H9 (cell line): ENCODE measurements at regions not wholly inside any gene's neighbourhood (a gene's known extent, or its start where the extent isn't known, plus 50 kb on each side); places are given as distances from the start of the nearest gene placed in this dataset.

Experiments used
- DNase-seq: peaks from one replicate; pipeline ENCODE4 v3.0.0-alpha.2; 2017
- H2AFZ ChIP-seq: one replicate; pipeline ENCODE4 v1.6.1; 2013; ENCODE audit warnings: mild to moderate bottlenecking, low read length, control low read depth, moderate library complexity
- H2AK5ac ChIP-seq: 2 replicates; pipeline ENCODE4 v1.6.1; 2013; ENCODE audit warnings: low read length, control low read depth, mixed read lengths; ENCODE audit not compliant: insufficient read length
- H2BK120ac ChIP-seq: one replicate; pipeline ENCODE4 v1.6.1; 2013; ENCODE audit warnings: low read depth, mild to moderate bottlenecking, low read length, control low read depth, inconsistent platforms; ENCODE audit not compliant: poor library complexity, severe bottlenecking
- H2BK12ac ChIP-seq: 2 replicates; pipeline ENCODE4 v1.6.1; 2013; ENCODE audit warnings: low read length, control low read depth, mixed read lengths, low read depth; ENCODE audit not compliant: insufficient read length
- H2BK15ac ChIP-seq: 2 replicates; pipeline ENCODE4 v1.6.1; 2013; ENCODE audit warnings: low read depth, low read length, control low read depth
- H2BK20ac ChIP-seq: one replicate; pipeline ENCODE4 v1.6.1; 2013; ENCODE audit warnings: low read depth, mild to moderate bottlenecking, low read length, control low read depth, inconsistent platforms; ENCODE audit not compliant: poor library complexity, severe bottlenecking
- H2BK5ac ChIP-seq: 2 replicates; pipeline ENCODE4 v1.6.1; 2013; ENCODE audit warnings: low read length, control low read depth, mixed read lengths; ENCODE audit not compliant: insufficient read length
- H3K14ac ChIP-seq: 2 replicates; pipeline ENCODE4 v1.6.1; 2013; ENCODE audit warnings: low read length, control low read depth; ENCODE audit not compliant: insufficient read depth
- H3K18ac ChIP-seq: 2 replicates; pipeline ENCODE4 v1.6.1; 2013; ENCODE audit warnings: low read depth, mild to moderate bottlenecking, mixed read lengths, low read length, control low read depth; ENCODE audit not compliant: insufficient read length
- H3K23ac ChIP-seq: 2 replicates; pipeline ENCODE4 v1.6.1; 2013; ENCODE audit warnings: low read length, control low read depth, mixed read lengths, low read depth; ENCODE audit not compliant: insufficient read length
- H3K23me2 ChIP-seq: 2 replicates; pipeline ENCODE4 v1.6.1; 2013; ENCODE audit warnings: low read depth, mild to moderate bottlenecking, mixed read lengths, low read length, control low read depth; ENCODE audit not compliant: insufficient read length, poor library complexity, severe bottlenecking
- H3K27ac ChIP-seq: 2 replicates; pipeline ENCODE4 v1.5.1; 2013; ENCODE audit warnings: low read length, control low read depth, mixed read lengths, low read depth; ENCODE audit not compliant: insufficient read length
- H3K27me3 ChIP-seq: 2 replicates; pipeline ENCODE4 v1.6.1; 2013; ENCODE audit warnings: low read length, control low read depth, inconsistent platforms; ENCODE audit not compliant: insufficient read depth
- H3K4ac ChIP-seq: 2 replicates; pipeline ENCODE4 v1.6.1; 2013; ENCODE audit warnings: low read depth, mild to moderate bottlenecking, control low read depth, inconsistent platforms, low read length, moderate library complexity
- H3K4me1 ChIP-seq: 2 replicates; pipeline ENCODE4 v1.6.1; 2013; ENCODE audit warnings: low read length, control low read depth, inconsistent platforms; ENCODE audit not compliant: insufficient read depth
- H3K4me2 ChIP-seq: 2 replicates; pipeline ENCODE4 v1.6.1; 2013; ENCODE audit warnings: low read length, control low read depth, mixed read lengths; ENCODE audit not compliant: insufficient read length, insufficient read depth
- H3K56ac ChIP-seq: 2 replicates; pipeline ENCODE4 v1.6.1; 2013; ENCODE audit warnings: low read depth, mild to moderate bottlenecking, mixed read lengths, low read length, control low read depth; ENCODE audit not compliant: insufficient read length
- H3K79me1 ChIP-seq: 2 replicates; pipeline ENCODE4 v1.6.1; 2013; ENCODE audit warnings: low read depth, mild to moderate bottlenecking, moderate library complexity, low read length, control low read depth, inconsistent platforms; ENCODE audit not compliant: insufficient read depth, poor library complexity, severe bottlenecking
- H3K79me2 ChIP-seq: 2 replicates; pipeline ENCODE4 v1.6.1; 2013; ENCODE audit warnings: low read length, control low read depth, inconsistent platforms; ENCODE audit not compliant: insufficient read depth
- H3K9ac ChIP-seq: 2 replicates; pipeline ENCODE4 v1.6.1; 2013; ENCODE audit warnings: low read length, control low read depth, mixed read lengths; ENCODE audit not compliant: insufficient read length; ENCODE audit errors: extremely low read depth
- H3K9me3 ChIP-seq: one replicate; pipeline ENCODE4 v1.6.1; 2013; ENCODE audit warnings: low read depth, low read length, inconsistent platforms; ENCODE audit not compliant: control insufficient read depth
- H3T11ph ChIP-seq: one replicate; pipeline ENCODE4 v1.6.1; 2013; ENCODE audit warnings: mild to moderate bottlenecking, low read length, control low read depth, inconsistent platforms
- H4K20me1 ChIP-seq: one replicate; pipeline ENCODE4 v1.6.1; 2013; ENCODE audit not compliant: control insufficient read depth, insufficient read length, insufficient read depth
- H4K5ac ChIP-seq: 2 replicates; pipeline ENCODE4 v1.6.1; 2013; ENCODE audit warnings: low read depth, mild to moderate bottlenecking, mixed read lengths, low read length, control low read depth; ENCODE audit not compliant: insufficient read length
- H4K8ac ChIP-seq: replicated peaks from 2 replicates; pipeline ENCODE4 v1.6.1; 2013; ENCODE audit warnings: low read length, control low read depth, mixed read lengths, low read depth; ENCODE audit not compliant: insufficient read length
- H4K91ac ChIP-seq: 2 replicates; pipeline ENCODE4 v1.6.1; 2013; ENCODE audit warnings: low read depth, mild to moderate bottlenecking, moderate library complexity, mixed read lengths, low read length, control low read depth; ENCODE audit not compliant: insufficient read length
- H3K27ac Mint-ChIP-seq, 3 experiments: 2 replicates in 2 of 3; 3 replicates in 1 of 3; pipeline ENCODE4 v1.8.0; 2020 to 2021; ENCODE audit warnings: mixed read lengths in 3 of 3, mild to moderate bottlenecking in 1 of 3, moderate library complexity in 1 of 3
- H3K27me3 Mint-ChIP-seq: 2 replicates; pipeline ENCODE4 v1.8.0; 2021; ENCODE audit warnings: low read depth, mild to moderate bottlenecking, moderate library complexity, mixed read lengths
- H3K36me3 Mint-ChIP-seq, 3 experiments: 2 replicates in 2 of 3; 3 replicates in 1 of 3; pipeline ENCODE4 v1.8.0; 2020 to 2021; ENCODE audit warnings: low read depth in 3 of 3, mixed read lengths in 3 of 3; ENCODE audit not compliant: insufficient read depth in 1 of 3
- H3K4me1 Mint-ChIP-seq, 2 experiments: 2 replicates each; pipeline ENCODE4 v1.8.0; 2020; ENCODE audit warnings: mixed read lengths in 2 of 2
- H3K4me3 Mint-ChIP-seq, 2 experiments: 2 replicates in 1 of 2; 3 replicates in 1 of 2; pipeline ENCODE4 v1.8.0; 2020 to 2021; ENCODE audit warnings: mild to moderate bottlenecking in 2 of 2, mixed read lengths in 2 of 2, moderate library complexity in 1 of 2
- H3K9me3 Mint-ChIP-seq, 2 experiments: 2 replicates in 1 of 2; 3 replicates in 1 of 2; pipeline ENCODE4 v1.8.0; 2020; ENCODE audit warnings: mild to moderate bottlenecking in 2 of 2, mixed read lengths in 2 of 2, moderate library complexity in 1 of 2
- CTCF ChIP-seq: fragments of 200-600 bp; sonication (generic); conservative IDR thresholded peaks from 3 replicates; pipeline ENCODE4 v1.8.0; 2021; ENCODE audit warnings: antibody characterized with exemption, mild to moderate bottlenecking
- WGBS: extraction: QIAGEN DNeasy Blood & Tissue Kit; methylation state at CpG from one replicate; pipeline ENCODE4 v1.1.7; 2013; ENCODE audit warnings: missing lambda C conversion rate, low lambda C conversion rate, mixed read lengths; ENCODE audit not compliant: insufficient read length; ENCODE audit errors: extremely low coverage; 5-methylcytosine and 5-hydroxymethylcytosine counted together

- no peak overlapping the region for H3K4me2 ChIP-seq
- no peaks in the 10 kb centered on the region for H3K79me1 ChIP-seq
- no peak overlapping the region for H3K4me3 Mint-ChIP-seq
- no peak overlapping the region for H4K5ac ChIP-seq
- H3K4ac ChIP-seq: no peak overlapping the region
- H3K23ac ChIP-seq: no peak overlapping the region
- no peak overlapping the region; the same call in 1 of the 2 replicates for H3K14ac ChIP-seq
- H2BK5ac ChIP-seq: no peak overlapping the region
- H3K4me1 Mint-ChIP-seq: peaks cover 0 to 4% of the 10 kb centered on the region in 2 experiments; a peak in 2 of 4 replicates
- no peak overlapping the region for H3T11ph ChIP-seq
- H3K27ac ChIP-seq: no peak overlapping the region
- H3K56ac ChIP-seq: no peak overlapping the region
- no peak overlapping the region for H2BK120ac ChIP-seq
- TF ChIP-seq CTCF: 0 out of 3 replicates have a peak, but pooled peaks have one; percentile 18
- no peak overlapping the region for H2BK12ac ChIP-seq
- H3K36me3 Mint-ChIP-seq: no peaks in the 10 kb centered on the region
- H2BK15ac ChIP-seq: no peak overlapping the region
- H3K9ac ChIP-seq: no peak overlapping the region
- no CpG with 5 or more reads among the region's 16 CpGs for WGBS
- no peak overlapping the region for H2BK20ac ChIP-seq
- H3K27ac Mint-ChIP-seq: no peak overlapping the region; a peak in 1 of 7 replicates
- no peak overlapping the region for H2AFZ ChIP-seq
- H3K27me3 ChIP-seq: no peaks in the 10 kb centered on the region
- no peak overlapping the region for H2AK5ac ChIP-seq
- H3K4me1 ChIP-seq: no peaks in the 10 kb centered on the region
- H3K18ac ChIP-seq: no peak overlapping the region
- DNase-seq: peak; percentile 5
- no peaks in the 10 kb centered on the region for H4K20me1 ChIP-seq
- H4K8ac ChIP-seq: no peak overlapping the region
- no peaks in the 10 kb centered on the region for H3K23me2 ChIP-seq
- H3K79me2 ChIP-seq: no peaks in the 10 kb centered on the region
- H3K27me3 Mint-ChIP-seq: no peaks in the 10 kb centered on the region; the same call in 1 of the 2 replicates
- no peaks in the 10 kb centered on the region for H3K9me3 ChIP-seq
- H3K9me3 Mint-ChIP-seq: no peaks in the 10 kb centered on the region; a peak in 1 of 5 replicates
- no peak overlapping the region for H4K91ac ChIP-seq
These were observed 282.8 kb upstream of the HS6ST1 start for GRCh38 chr2:128601298-128602037.
